Fibroblast of lung (primary cell): ENCODE measurements at regions not wholly inside any gene's neighbourhood (a gene's known extent, or its start where the extent isn't known, plus 50 kb on each side); places are given as distances from the start of the nearest gene placed in this dataset.

Experiments used
- CTCF ChIP-seq, 2 donors: IDR thresholded peaks in 1 of 2; conservative IDR thresholded peaks in 1 of 2; 1 replicate in 1 of 2; 2 replicates in 1 of 2; pipeline ENCODE4 v1.5.1; 2011 to 2012; ENCODE audit warnings: low read length in 2 of 2, control low read depth in 1 of 2, inconsistent platforms in 1 of 2, low read depth in 1 of 2, mild to moderate bottlenecking in 1 of 2
- EZH2 ChIP-seq: IDR thresholded peaks from 2 replicates; pipeline ENCODE4 v1.5.1; 2012; ENCODE audit warnings: low read length, control low read depth, mild to moderate bottlenecking; ENCODE audit errors: missing control alignments

DNA sequence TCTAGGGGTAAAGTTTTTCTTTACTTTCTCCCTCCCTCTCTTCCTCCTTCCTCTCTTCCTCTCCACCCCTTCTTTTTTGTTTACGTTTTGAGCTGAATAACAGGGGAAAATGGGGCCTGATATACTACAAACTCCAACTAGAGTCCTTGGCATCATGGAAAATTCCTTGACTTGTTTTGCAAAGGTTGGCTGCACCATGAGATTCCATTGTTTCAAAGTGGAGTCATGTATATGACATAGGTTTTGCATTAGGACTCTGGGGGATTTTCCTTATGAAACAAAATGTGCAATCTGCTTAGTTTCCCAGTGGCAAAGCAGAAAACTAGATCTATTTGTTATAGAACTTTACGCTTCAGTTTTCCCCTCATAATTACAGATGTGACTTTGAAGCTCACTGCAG, 233.5 kb upstream of the PGRMC2 start:
- TF ChIP-seq CTCF (conservative IDR thresholded peaks at IDR 0.05 in 1 of 2, IDR thresholded peaks at IDR 0.05 in 1 of 2; ENCODE audit: low read depth in 1 of 2, low read length in 2 of 2) (no peak), EZH2 (no peak)
